Endothelial cell of umbilical vein (primary cell): ENCODE measurements at regions not wholly inside any gene's neighbourhood (a gene's known extent, or its start where the extent isn't known, plus 50 kb on each side); places are given as distances from the start of the nearest gene placed in this dataset.

ENCODE experiments used
- BruUV-seq: library from RNA; stranded (reverse); fragments of 400-500 nt; replicated peaks from 2 replicates; lab custom pipeline; 2021; lab: Mats Ljungman, UMichigan
- CTCF ChIA-PET: fragments of 300-600, 350-600 bp; sonication (Branson Sonifier 250); formaldehyde crosslinking; loops from one replicate; lab custom pipeline; 2021; ENCODE audit warnings: antibody characterized with exemption, inconsistent platforms; lab: Charles Lee
- POLR2A ChIA-PET: fragments of 300-600, 350-600 bp; sonication (Branson Sonifier 250); formaldehyde crosslinking; loops from one replicate; lab custom pipeline; 2021; ENCODE audit warnings: antibody characterized with exemption, inconsistent platforms; lab: Charles Lee
- DNase-seq: peaks from one replicate; pipeline ENCODE4 v3.0.0-alpha.2; 2011; ENCODE audit warnings: low read depth, low spot score
- FAIRE-seq: peaks from 2 replicates; lab custom pipeline; 2011; peaks lifted over from hg19 to GRCh38; lab: Jason Lieb, UNC
- H2AFZ ChIP-seq: 2 replicates; pipeline ENCODE4 v1.6.0; 2012; ENCODE audit warnings: low read depth, low read length, control low read depth, inconsistent platforms
- H3K27ac ChIP-seq: 2 replicates; pipeline ENCODE4 v1.5.1; 2011; ENCODE audit warnings: low read depth, mild to moderate bottlenecking, control low read depth, low read length, moderate library complexity; ENCODE audit not compliant: insufficient read depth
- H3K27me3 ChIP-seq, 2 experiments: 2 replicates each; pipeline versions ENCODE4 v1.6.0 to v1.6.1; 2011; ENCODE audit warnings: low read length in 2 of 2, mixed read lengths in 1 of 2; ENCODE audit not compliant: control insufficient read depth in 2 of 2, insufficient read depth in 2 of 2
- H3K36me3 ChIP-seq, 2 experiments: 2 replicates in 1 of 2; 3 replicates in 1 of 2; pipeline ENCODE4 v1.5.1; 2011; ENCODE audit warnings: low read length in 2 of 2, mild to moderate bottlenecking in 1 of 2, moderate library complexity in 1 of 2; ENCODE audit not compliant: control insufficient read depth in 2 of 2, insufficient read depth in 2 of 2; ENCODE audit errors: extremely low read depth in 1 of 2
- H3K4me1 ChIP-seq: 3 replicates; pipeline ENCODE4 v1.5.1; 2011; ENCODE audit warnings: mild to moderate bottlenecking, low read length; ENCODE audit not compliant: control insufficient read depth, insufficient read depth; ENCODE audit errors: extremely low read depth
- H3K4me2 ChIP-seq: 2 replicates; pipeline ENCODE4 v1.6.1; 2011; ENCODE audit warnings: low read length, control low read depth, mixed read lengths; ENCODE audit not compliant: insufficient read depth
- H3K4me3 ChIP-seq, 3 experiments: fragments of 200-600 bp in 1 of 3; sonication (generic), shearing (Covaris generic) in 1 of 3; replicated peaks in 1 of 3; 2 replicates each; pipeline ENCODE4 v1.5.1; 2011 to 2016; ENCODE audit warnings: control low read depth in 3 of 3, low read length in 3 of 3, mild to moderate bottlenecking in 2 of 3, inconsistent platforms in 1 of 3, low read depth in 1 of 3, moderate library complexity in 1 of 3; ENCODE audit not compliant: insufficient read depth in 1 of 3
- H3K79me2 ChIP-seq: 2 replicates; pipeline ENCODE4 v1.6.0; 2012; ENCODE audit warnings: low read length, inconsistent platforms; ENCODE audit not compliant: control insufficient read depth, insufficient read depth
- H3K9ac ChIP-seq: replicated peaks from 2 replicates; pipeline ENCODE3; 2011; ENCODE audit warnings: low read length, control low read depth; ENCODE audit not compliant: insufficient read depth; ENCODE audit errors: extremely low read depth
- H3K9me1 ChIP-seq: replicated peaks from 3 replicates; pipeline ENCODE4 v1.6.0; 2011; ENCODE audit warnings: mild to moderate bottlenecking, low read length; ENCODE audit not compliant: control insufficient read depth, insufficient read depth; ENCODE audit errors: extremely low read depth
- H3K9me3 ChIP-seq: replicated peaks from 2 replicates; pipeline ENCODE4 v1.5.1; 2012; ENCODE audit warnings: low read length, inconsistent platforms; ENCODE audit not compliant: control insufficient read depth, insufficient read depth
- H4K20me1 ChIP-seq: replicated peaks from 2 replicates; pipeline ENCODE3; 2011; ENCODE audit warnings: mild to moderate bottlenecking, low read length; ENCODE audit not compliant: control insufficient read depth, insufficient read depth; ENCODE audit errors: extremely low read depth
- EZH2 ChIP-seq: IDR thresholded peaks from 2 replicates; pipeline ENCODE4 v1.6.1; 2012; ENCODE audit warnings: borderline replicate concordance, low read depth, mild to moderate bottlenecking, moderate library complexity, low read length, inconsistent platforms; ENCODE audit not compliant: severe bottlenecking
- FOS ChIP-seq: IDR thresholded peaks from 2 replicates; pipeline ENCODE4 v1.6.1; 2011; ENCODE audit warnings: mild to moderate bottlenecking, low read length, moderate library complexity, borderline replicate concordance; ENCODE audit not compliant: insufficient read depth
- GATA2 ChIP-seq: IDR thresholded peaks from 2 replicates; pipeline ENCODE4 v1.7.0; 2011; ENCODE audit warnings: low read depth, mild to moderate bottlenecking, moderate library complexity, mixed read lengths, low read length; ENCODE audit not compliant: insufficient read length, insufficient read depth
- JUN ChIP-seq: IDR thresholded peaks from 2 replicates; pipeline ENCODE4 v1.6.1; 2011; ENCODE audit warnings: borderline replicate concordance, low read depth; ENCODE audit not compliant: insufficient read length, insufficient read depth
- POLR2AphosphoS5 ChIP-seq: IDR thresholded peaks from 2 replicates; pipeline ENCODE4 v1.6.1; 2012; ENCODE audit warnings: low read depth, mild to moderate bottlenecking, control low read depth, low read length, moderate library complexity; ENCODE audit not compliant: insufficient read depth
- dilution Hi-C: fragments of 300-500 bp; cut with MboI; formaldehyde crosslinking; loops from one replicate; pipeline ENCODE4 v1.15.0; 2019; ENCODE audit warnings: low sequenced_read_pairs; ENCODE audit not compliant: extremely low pct_ligation_motif_present
- intact Hi-C: fragments of 100-400 bp; cut with micrococcal nuclease; formaldehyde crosslinking; loops from one replicate; pipeline ENCODE4 v1.10.0; 2022
- TF ChIP-seq, protein P1 (sequence below), 2 donors: IDR thresholded peaks; 1 replicate in 1 of 2; 2 replicates in 1 of 2; pipeline ENCODE4 v1.5.1; 2011; ENCODE audit warnings: low read length in 2 of 2, mild to moderate bottlenecking in 2 of 2, moderate library complexity in 2 of 2, control low read depth in 1 of 2, inconsistent platforms in 1 of 2, low read depth in 1 of 2; ENCODE audit not compliant: insufficient read depth in 1 of 2; ENCODE audit errors: extremely low read depth in 1 of 2
- TF ChIP-seq, protein P2 (sequence below): IDR thresholded peaks from 2 replicates; pipeline ENCODE4 v1.6.1; 2011; ENCODE audit not compliant: insufficient read depth, insufficient read length

DNA sequence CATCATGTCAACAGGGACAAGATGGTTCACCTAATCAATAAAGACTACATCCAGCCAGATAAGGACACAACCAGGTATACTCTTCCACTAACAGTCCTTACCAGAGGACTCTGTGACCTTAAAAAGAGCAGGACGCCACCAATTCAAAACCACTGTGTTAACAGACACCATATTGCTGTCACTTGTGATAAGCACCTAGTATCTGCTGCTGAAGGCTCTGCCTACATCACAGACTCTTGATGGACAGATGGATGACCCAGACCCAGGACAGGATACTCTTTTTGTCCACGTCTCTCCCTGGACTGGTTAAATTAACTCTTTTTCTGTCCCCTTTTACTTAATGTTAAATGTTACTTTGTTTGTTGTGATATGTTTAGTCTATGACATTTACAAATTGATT is 586.2 kb upstream of the AGA start:
- H4K20me1 ChIP-seq, result no peaks in the 10 kb centered on the region
- H3K36me3 ChIP-seq, result no peaks in the 10 kb centered on the region
- peaks cover 1% of the 10 kb centered on the region for H3K9me3 ChIP-seq
- ChIA-PET CTCF (no interaction called here), POLR2A (no interaction called here)
- no peaks in the 10 kb centered on the region for H3K79me2 ChIP-seq
- DNase-seq (no peak), FAIRE-seq (no peak)
- no peaks in the 10 kb centered on the region for H3K27me3 ChIP-seq
- no peak overlapping the region for H3K4me2 ChIP-seq
- no TSS peak for BruUV-seq
- TF ChIP-seq POLR2AphosphoS5 (no peak), FOS (no peak), EZH2 (no peak), GATA2 (no peak), JUN (no peak)
- TF ChIP-seq, protein P1, sequence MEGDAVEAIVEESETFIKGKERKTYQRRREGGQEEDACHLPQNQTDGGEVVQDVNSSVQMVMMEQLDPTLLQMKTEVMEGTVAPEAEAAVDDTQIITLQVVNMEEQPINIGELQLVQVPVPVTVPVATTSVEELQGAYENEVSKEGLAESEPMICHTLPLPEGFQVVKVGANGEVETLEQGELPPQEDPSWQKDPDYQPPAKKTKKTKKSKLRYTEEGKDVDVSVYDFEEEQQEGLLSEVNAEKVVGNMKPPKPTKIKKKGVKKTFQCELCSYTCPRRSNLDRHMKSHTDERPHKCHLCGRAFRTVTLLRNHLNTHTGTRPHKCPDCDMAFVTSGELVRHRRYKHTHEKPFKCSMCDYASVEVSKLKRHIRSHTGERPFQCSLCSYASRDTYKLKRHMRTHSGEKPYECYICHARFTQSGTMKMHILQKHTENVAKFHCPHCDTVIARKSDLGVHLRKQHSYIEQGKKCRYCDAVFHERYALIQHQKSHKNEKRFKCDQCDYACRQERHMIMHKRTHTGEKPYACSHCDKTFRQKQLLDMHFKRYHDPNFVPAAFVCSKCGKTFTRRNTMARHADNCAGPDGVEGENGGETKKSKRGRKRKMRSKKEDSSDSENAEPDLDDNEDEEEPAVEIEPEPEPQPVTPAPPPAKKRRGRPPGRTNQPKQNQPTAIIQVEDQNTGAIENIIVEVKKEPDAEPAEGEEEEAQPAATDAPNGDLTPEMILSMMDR (IDR thresholded peaks at IDR 0.05; ENCODE audit: extremely low read depth in 1 of 2, insufficient read depth in 1 of 2, low read depth in 1 of 2, low read length in 2 of 2), result no peak
- TF ChIP-seq, protein P2, sequence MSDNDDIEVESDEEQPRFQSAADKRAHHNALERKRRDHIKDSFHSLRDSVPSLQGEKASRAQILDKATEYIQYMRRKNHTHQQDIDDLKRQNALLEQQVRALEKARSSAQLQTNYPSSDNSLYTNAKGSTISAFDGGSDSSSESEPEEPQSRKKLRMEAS, result no peak
- dilution Hi-C loops, result no loop called here
- no peak overlapping the region for H2AFZ ChIP-seq
- H3K9me1 ChIP-seq, result no peaks in the 10 kb centered on the region
- H3K27ac ChIP-seq, result no peak overlapping the region
- H3K4me1 ChIP-seq, result no peaks in the 10 kb centered on the region
- intact Hi-C loops, result no loop called here
- no peak overlapping the region for H3K9ac ChIP-seq
- H3K4me3 ChIP-seq, result no peak overlapping the region
